ENCODE measurements at regions not wholly inside any gene's neighbourhood (a gene's known extent, or its start where the extent isn't known, plus 50 kb on each side); places are given as distances from the start of the nearest gene placed in this dataset.

- peaks cover 10% of the 10 kb centered on the region for H3K27me3 ChIP-seq
- no peak overlapping the region for H3K4me3 ChIP-seq
- no peak overlapping the region for H3K27ac ChIP-seq
- TF ChIP-seq CTCF (IDR thresholded peaks at IDR 0.05): no peak
- TF ChIP-seq EP300 (IDR thresholded peaks at IDR 0.05; ENCODE audit: low read depth): no peak
- TF ChIP-seq POLR2A (IDR thresholded peaks at IDR 0.05): no peak
- TF ChIP-seq POLR2AphosphoS5 (IDR thresholded peaks at IDR 0.05): no peak
- H3K4me1 ChIP-seq: peaks cover 0 to 6% (median 1%) of the 10 kb centered on the region in 4 donors
- WGBS, 2 donors (ENCODE audit: low coverage in 1 of 2): 81 to 100% methylated on average over 1 to 8 of the region's 8 CpGs
- H3K36me3 ChIP-seq: no peaks in the 10 kb centered on the region
- intact Hi-C loops (cut with DNase I; ENCODE audit: low total_unique reads) (no loop called here), in situ Hi-C loops (cut with MboI; ENCODE audit: low pct_ligation_motif_present in 1 of 4, low pct_unique_long_range_greater_than_20kb in 1 of 4, low sequenced_read_pairs in 3 of 4) (loop anchor here in 1 of 4 donors (25.0 kb wide), 1 partner anchor 309 kb away; no protein-coding TSS in a partner anchor)
- H3K9me3 ChIP-seq: no peaks in the 10 kb centered on the region
- DNase-seq: no peak
These were observed 120.2 kb upstream of the IGF1R start for GRCh38 chr15:98528046-98528725.

GRCh38 chr15:98529205-98530145 lies 118.9 kb upstream of the IGF1R start:
- Histone ChIP-seq H3K27me3 (peaks cover 10% of the 10 kb centered on the region), H3K27ac (no peak overlapping the region), H3K9me3 (no peaks in the 10 kb centered on the region), H3K36me3 (no peaks in the 10 kb centered on the region), H3K4me3 (no peak overlapping the region), H3K4me1 (peaks cover 0 to 6% (median 0%) of the 10 kb centered on the region in 4 donors)
- TF ChIP-seq EP300 (IDR thresholded peaks at IDR 0.05; ENCODE audit: low read depth): no peak
- TF ChIP-seq POLR2AphosphoS5 (IDR thresholded peaks at IDR 0.05): no peak
- no peak for TF ChIP-seq POLR2A (IDR thresholded peaks at IDR 0.05)
- TF ChIP-seq CTCF (IDR thresholded peaks at IDR 0.05): no peak
- DNase-seq: no peak
- intact Hi-C loops (cut with DNase I; ENCODE audit: low total_unique reads) (no loop called here), in situ Hi-C loops (cut with MboI; ENCODE audit: low pct_ligation_motif_present in 1 of 4, low pct_unique_long_range_greater_than_20kb in 1 of 4, low sequenced_read_pairs in 3 of 4) (loop anchor here in 1 of 4 donors (25.0 kb wide), 1 partner anchor 308 kb away; no protein-coding TSS in a partner anchor)
- 60 to 63% methylated on average over 16 to 19 of the region's 19 CpGs for WGBS, 2 donors (ENCODE audit: low coverage in 1 of 2)

- Histone ChIP-seq H3K27me3 (peaks cover 10% of the 10 kb centered on the region), H3K36me3 (no peaks in the 10 kb centered on the region), H3K4me1 (peaks cover 0 to 5% (median 0%) of the 10 kb centered on the region in 4 donors), H3K4me3 (no peak overlapping the region), H3K27ac (no peak overlapping the region), H3K9me3 (no peaks in the 10 kb centered on the region)
- intact Hi-C loops (cut with DNase I; ENCODE audit: low total_unique reads): no loop called here
- in situ Hi-C loops (cut with MboI; ENCODE audit: low pct_ligation_motif_present in 1 of 4, low pct_unique_long_range_greater_than_20kb in 1 of 4, low sequenced_read_pairs in 3 of 4): loop anchor here in 1 of 4 donors (25.0 kb wide), 1 partner anchor 307 kb away; no protein-coding TSS in a partner anchor
- DNase-seq: no peak
- 70 to 90% methylated on average over 1 to 2 of the region's 2 CpGs for WGBS, 2 donors (ENCODE audit: low coverage in 1 of 2)
- TF ChIP-seq POLR2A (IDR thresholded peaks at IDR 0.05) (no peak), CTCF (IDR thresholded peaks at IDR 0.05) (no peak), POLR2AphosphoS5 (IDR thresholded peaks at IDR 0.05) (no peak), EP300 (IDR thresholded peaks at IDR 0.05; ENCODE audit: low read depth) (no peak)
These were observed 117.8 kb upstream of the IGF1R start for GRCh38 chr15:98530570-98530969.

GRCh38 chr15:98532063-98532462 lies 116.3 kb upstream of the IGF1R start:
- no peak for TF ChIP-seq EP300 (IDR thresholded peaks at IDR 0.05; ENCODE audit: low read depth)
- TF ChIP-seq CTCF (IDR thresholded peaks at IDR 0.05): no peak
- TF ChIP-seq POLR2AphosphoS5 (IDR thresholded peaks at IDR 0.05): no peak
- TF ChIP-seq POLR2A (IDR thresholded peaks at IDR 0.05): no peak

More at GRCh38 chr15:98532063-98532462, 116.3 kb upstream of the IGF1R start:
- Histone ChIP-seq H3K4me1 (no peaks in the 10 kb centered on the region), H3K4me3 (no peak overlapping the region), H3K27me3 (peaks cover 10% of the 10 kb centered on the region), H3K9me3 (no peaks in the 10 kb centered on the region), H3K36me3 (no peaks in the 10 kb centered on the region), H3K27ac (no peak overlapping the region)
- DNase-seq: no peak
- 80% methylated on average over 2 of the region's 2 CpGs for WGBS, 2 donors (ENCODE audit: low coverage in 1 of 2)
- in situ Hi-C loops (cut with MboI; ENCODE audit: low pct_ligation_motif_present in 1 of 4, low pct_unique_long_range_greater_than_20kb in 1 of 4, low sequenced_read_pairs in 3 of 4): loop anchor here in 1 of 4 donors (25.0 kb wide), 1 partner anchor 305 kb away; no protein-coding TSS in a partner anchor
- intact Hi-C loops (cut with DNase I; ENCODE audit: low total_unique reads): no loop called here
